GM23338 (cell line): ENCODE measurements at regions not wholly inside any gene's neighbourhood (a gene's known extent, or its start where the extent isn't known, plus 50 kb on each side); places are given as distances from the start of the nearest gene placed in this dataset.

Source experiments
- ATAC-seq: fragments of 200-7000 bp; cut with Tn5 transposase; 3 replicates; pipeline ENCODE4 v1.9.1; 2020
- DNase-seq: peaks from one replicate; pipeline ENCODE4 v3.0.0-alpha.2; 2015; ENCODE audit warnings: low spot score
- H2AFZ ChIP-seq: fragments of 200-600 bp; sonication (generic); 2 replicates; pipeline ENCODE4 v1.8.0; 2016; ENCODE audit warnings: antibody characterized with exemption, mild to moderate bottlenecking, moderate library complexity
- H3F3A ChIP-seq: fragments of 200-600 bp; sonication (generic); replicated peaks from 2 replicates; pipeline ENCODE4 v1.8.0; 2017; ENCODE audit warnings: antibody characterized with exemption, mixed run types, low read depth
- H3K27ac ChIP-seq: fragments of 200-600 bp; sonication (generic); 2 replicates; pipeline ENCODE4 v1.6.1; 2016; ENCODE audit warnings: low read depth
- H3K27me3 ChIP-seq: fragments of 200-600 bp; sonication (generic); 2 replicates; pipeline ENCODE4 v1.8.0; 2016; ENCODE audit warnings: mild to moderate bottlenecking, mixed run types, moderate library complexity; ENCODE audit not compliant: insufficient read depth
- H3K36me3 ChIP-seq: fragments of 200-600 bp; sonication (generic); 2 replicates; pipeline ENCODE4 v1.8.0; 2016; ENCODE audit warnings: mild to moderate bottlenecking; ENCODE audit not compliant: insufficient read depth
- H3K4me1 ChIP-seq: fragments of 200-600 bp; sonication (generic); 2 replicates; pipeline ENCODE4 v1.8.0; 2016; ENCODE audit warnings: mild to moderate bottlenecking, moderate library complexity; ENCODE audit not compliant: insufficient read depth
- H3K4me2 ChIP-seq: fragments of 200-600 bp; sonication (generic); 2 replicates; pipeline ENCODE4 v1.7.1; 2017; ENCODE audit warnings: mixed run types
- H3K4me3 ChIP-seq: fragments of 200-600 bp; sonication (generic); 2 replicates; pipeline ENCODE4 v1.6.1; 2016; ENCODE audit warnings: mixed run types
- H3K79me2 ChIP-seq: fragments of 200-600 bp; sonication (generic); replicated peaks from 2 replicates; pipeline ENCODE4 v1.8.0; 2017; ENCODE audit warnings: mild to moderate bottlenecking; ENCODE audit not compliant: insufficient read depth
- H3K9me2 ChIP-seq: fragments of 200-600 bp; sonication (generic); 2 replicates; pipeline ENCODE4 v1.8.0; 2017; ENCODE audit not compliant: insufficient read depth
- H4K20me1 ChIP-seq: fragments of 200-600 bp; sonication (generic); replicated peaks from 2 replicates; pipeline ENCODE4 v1.8.0; 2017; ENCODE audit warnings: mild to moderate bottlenecking; ENCODE audit not compliant: insufficient read depth
- H3K27ac Mint-ChIP-seq: 2 replicates; pipeline ENCODE4 v1.8.0; 2020; ENCODE audit warnings: inconsistent platforms, mild to moderate bottlenecking, moderate library complexity, mixed read lengths
- H3K27me3 Mint-ChIP-seq: 3 replicates; pipeline ENCODE4 v1.8.0; 2022; ENCODE audit warnings: low read depth, mild to moderate bottlenecking, moderate library complexity, mixed read lengths, inconsistent platforms; ENCODE audit not compliant: insufficient read depth, poor library complexity
- H3K36me3 Mint-ChIP-seq: 3 replicates; pipeline ENCODE4 v1.8.0; 2021; ENCODE audit warnings: low read depth, mild to moderate bottlenecking, inconsistent platforms, moderate library complexity, mixed read lengths
- H3K4me1 Mint-ChIP-seq: 3 replicates; pipeline ENCODE4 v1.8.0; 2020; ENCODE audit warnings: mild to moderate bottlenecking, inconsistent platforms, mixed read lengths
- H3K4me3 Mint-ChIP-seq: 3 replicates; pipeline ENCODE4 v1.8.0; 2021; ENCODE audit warnings: moderate library complexity, mild to moderate bottlenecking, inconsistent platforms, mixed read lengths
- H3K9me3 Mint-ChIP-seq: 3 replicates; pipeline ENCODE4 v1.8.0; 2020; ENCODE audit warnings: moderate library complexity, mild to moderate bottlenecking, inconsistent platforms, mixed read lengths
- CREB1 ChIP-seq: fragments of 250-450 bp; sonication (Bioruptor Pico); IDR thresholded peaks from 2 replicates; pipeline ENCODE4 v1.5.0; 2020; ENCODE audit warnings: low read depth, mild to moderate bottlenecking, moderate library complexity
- EZH2 ChIP-seq: fragments of 200-600 bp; sonication (generic); IDR thresholded peaks from one replicate; pipeline ENCODE4 v1.8.0; 2017; ENCODE audit warnings: antibody characterized with exemption, mild to moderate bottlenecking, low read depth; ENCODE audit not compliant: unreplicated experiment
- EZH2phosphoT487 ChIP-seq: fragments of 200-600 bp; sonication (generic); IDR thresholded peaks from one replicate; pipeline ENCODE4 v1.8.1; 2018; ENCODE audit warnings: antibody characterized with exemption; ENCODE audit not compliant: unreplicated experiment
- JUNB ChIP-seq: IDR thresholded peaks from one replicate; pipeline ENCODE4 v1.6.1; 2016; ENCODE audit warnings: antibody characterized with exemption; ENCODE audit not compliant: unreplicated experiment
- POLR2AphosphoS5 ChIP-seq: IDR thresholded peaks from 2 replicates; pipeline ENCODE4 v1.6.1; 2016; ENCODE audit warnings: antibody characterized with exemption, low read depth
- STAT1 ChIP-seq: IDR thresholded peaks from one replicate; pipeline ENCODE4 v1.6.1; 2016; ENCODE audit warnings: antibody characterized with exemption; ENCODE audit not compliant: unreplicated experiment
- ZNF114 ChIP-seq: fragments of 250-450 bp; sonication (Bioruptor Pico); IDR thresholded peaks from 2 replicates; pipeline ENCODE4 v1.5.0; 2020; ENCODE audit warnings: mild to moderate bottlenecking, moderate library complexity
- TF ChIP-seq, protein P1 (sequence below): fragments of 250-450 bp; sonication (Bioruptor Pico); IDR thresholded peaks from 2 replicates; pipeline ENCODE4 v1.5.0; 2020; ENCODE audit warnings: mild to moderate bottlenecking, moderate library complexity
- TF ChIP-seq, protein P2 (sequence below): IDR thresholded peaks from 2 replicates; pipeline ENCODE4 v1.6.1; 2016; ENCODE audit warnings: antibody characterized with exemption

DNA sequence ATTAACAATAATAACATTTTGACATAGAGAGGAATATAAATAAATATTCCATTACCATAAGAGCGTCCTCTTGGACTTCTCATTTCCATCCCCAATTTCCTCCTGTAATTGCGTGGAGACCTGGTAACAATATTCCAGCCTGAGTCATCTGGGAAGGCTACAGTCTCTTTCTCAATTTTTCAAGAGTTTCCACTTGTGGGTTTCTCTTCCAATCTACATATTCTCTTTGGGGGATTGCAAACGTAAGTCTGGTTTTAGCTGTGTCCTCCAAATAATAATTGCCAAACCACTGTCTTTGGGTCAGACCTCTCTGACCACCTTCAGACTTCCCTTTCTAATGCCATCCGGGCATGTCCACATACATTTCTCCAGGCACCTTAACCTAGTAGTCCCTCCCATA lies 124.5 kb upstream of the USP24 start:
- H3K4me1 ChIP-seq = no peaks in the 10 kb centered on the region
- no peaks in the 10 kb centered on the region for H3K9me2 ChIP-seq
- no peak overlapping the region for H3K27ac ChIP-seq
- H4K20me1 ChIP-seq = no peaks in the 10 kb centered on the region
- Mint-ChIP-seq H3K27me3 (peaks cover 7% of the 10 kb centered on the region), H3K4me3 (no peak overlapping the region), H3K36me3 (no peaks in the 10 kb centered on the region), H3K4me1 (no peaks in the 10 kb centered on the region), H3K27ac (no peak overlapping the region), H3K9me3 (peaks cover 6% of the 10 kb centered on the region; the same call in 1 of the 3 replicates)
- ATAC-seq (no peak), DNase-seq (no peak)
- H3K36me3 ChIP-seq = no peaks in the 10 kb centered on the region
- TF ChIP-seq JUNB = no peak
- no peak for TF ChIP-seq ZNF114 (CRISPR knock-in tag)
- no peak for TF ChIP-seq EZH2phosphoT487
- no peak for TF ChIP-seq CREB1
- TF ChIP-seq, protein P1, sequence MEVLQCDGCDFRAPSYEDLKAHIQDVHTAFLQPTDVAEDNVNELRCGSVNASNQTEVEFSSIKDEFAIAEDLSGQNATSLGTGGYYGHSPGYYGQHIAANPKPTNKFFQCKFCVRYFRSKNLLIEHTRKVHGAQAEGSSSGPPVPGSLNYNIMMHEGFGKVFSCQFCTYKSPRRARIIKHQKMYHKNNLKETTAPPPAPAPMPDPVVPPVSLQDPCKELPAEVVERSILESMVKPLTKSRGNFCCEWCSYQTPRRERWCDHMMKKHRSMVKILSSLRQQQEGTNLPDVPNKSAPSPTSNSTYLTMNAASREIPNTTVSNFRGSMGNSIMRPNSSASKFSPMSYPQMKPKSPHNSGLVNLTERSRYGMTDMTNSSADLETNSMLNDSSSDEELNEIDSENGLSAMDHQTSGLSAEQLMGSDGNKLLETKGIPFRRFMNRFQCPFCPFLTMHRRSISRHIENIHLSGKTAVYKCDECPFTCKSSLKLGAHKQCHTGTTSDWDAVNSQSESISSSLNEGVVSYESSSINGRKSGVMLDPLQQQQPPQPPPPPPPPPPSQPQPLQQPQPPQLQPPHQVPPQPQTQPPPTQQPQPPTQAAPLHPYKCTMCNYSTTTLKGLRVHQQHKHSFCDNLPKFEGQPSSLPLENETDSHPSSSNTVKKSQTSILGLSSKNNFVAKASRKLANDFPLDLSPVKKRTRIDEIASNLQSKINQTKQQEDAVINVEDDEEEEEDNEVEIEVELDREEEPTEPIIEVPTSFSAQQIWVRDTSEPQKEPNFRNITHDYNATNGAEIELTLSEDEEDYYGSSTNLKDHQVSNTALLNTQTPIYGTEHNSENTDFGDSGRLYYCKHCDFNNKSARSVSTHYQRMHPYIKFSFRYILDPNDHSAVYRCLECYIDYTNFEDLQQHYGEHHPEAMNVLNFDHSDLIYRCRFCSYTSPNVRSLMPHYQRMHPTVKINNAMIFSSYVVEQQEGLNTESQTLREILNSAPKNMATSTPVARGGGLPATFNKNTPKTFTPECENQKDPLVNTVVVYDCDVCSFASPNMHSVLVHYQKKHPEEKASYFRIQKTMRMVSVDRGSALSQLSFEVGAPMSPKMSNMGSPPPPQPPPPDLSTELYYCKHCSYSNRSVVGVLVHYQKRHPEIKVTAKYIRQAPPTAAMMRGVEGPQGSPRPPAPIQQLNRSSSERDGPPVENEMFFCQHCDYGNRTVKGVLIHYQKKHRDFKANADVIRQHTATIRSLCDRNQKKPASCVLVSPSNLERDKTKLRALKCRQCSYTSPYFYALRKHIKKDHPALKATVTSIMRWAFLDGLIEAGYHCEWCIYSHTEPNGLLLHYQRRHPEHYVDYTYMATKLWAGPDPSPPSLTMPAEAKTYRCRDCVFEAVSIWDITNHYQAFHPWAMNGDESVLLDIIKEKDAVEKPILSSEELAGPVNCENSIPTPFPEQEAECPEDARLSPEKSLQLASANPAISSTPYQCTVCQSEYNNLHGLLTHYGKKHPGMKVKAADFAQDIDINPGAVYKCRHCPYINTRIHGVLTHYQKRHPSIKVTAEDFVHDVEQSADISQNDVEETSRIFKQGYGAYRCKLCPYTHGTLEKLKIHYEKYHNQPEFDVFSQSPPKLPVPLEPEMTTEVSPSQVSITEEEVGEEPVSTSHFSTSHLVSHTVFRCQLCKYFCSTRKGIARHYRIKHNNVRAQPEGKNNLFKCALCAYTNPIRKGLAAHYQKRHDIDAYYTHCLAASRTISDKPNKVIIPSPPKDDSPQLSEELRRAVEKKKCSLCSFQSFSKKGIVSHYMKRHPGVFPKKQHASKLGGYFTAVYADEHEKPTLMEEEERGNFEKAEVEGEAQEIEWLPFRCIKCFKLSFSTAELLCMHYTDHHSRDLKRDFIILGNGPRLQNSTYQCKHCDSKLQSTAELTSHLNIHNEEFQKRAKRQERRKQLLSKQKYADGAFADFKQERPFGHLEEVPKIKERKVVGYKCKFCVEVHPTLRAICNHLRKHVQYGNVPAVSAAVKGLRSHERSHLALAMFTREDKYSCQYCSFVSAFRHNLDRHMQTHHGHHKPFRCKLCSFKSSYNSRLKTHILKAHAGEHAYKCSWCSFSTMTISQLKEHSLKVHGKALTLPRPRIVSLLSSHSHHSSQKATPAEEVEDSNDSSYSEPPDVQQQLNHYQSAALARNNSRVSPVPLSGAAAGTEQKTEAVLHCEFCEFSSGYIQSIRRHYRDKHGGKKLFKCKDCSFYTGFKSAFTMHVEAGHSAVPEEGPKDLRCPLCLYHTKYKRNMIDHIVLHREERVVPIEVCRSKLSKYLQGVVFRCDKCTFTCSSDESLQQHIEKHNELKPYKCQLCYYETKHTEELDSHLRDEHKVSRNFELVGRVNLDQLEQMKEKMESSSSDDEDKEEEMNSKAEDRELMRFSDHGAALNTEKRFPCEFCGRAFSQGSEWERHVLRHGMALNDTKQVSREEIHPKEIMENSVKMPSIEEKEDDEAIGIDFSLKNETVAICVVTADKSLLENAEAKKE (CRISPR knock-in tag) = no peak
- TF ChIP-seq EZH2 = no peak
- TF ChIP-seq, protein P2, sequence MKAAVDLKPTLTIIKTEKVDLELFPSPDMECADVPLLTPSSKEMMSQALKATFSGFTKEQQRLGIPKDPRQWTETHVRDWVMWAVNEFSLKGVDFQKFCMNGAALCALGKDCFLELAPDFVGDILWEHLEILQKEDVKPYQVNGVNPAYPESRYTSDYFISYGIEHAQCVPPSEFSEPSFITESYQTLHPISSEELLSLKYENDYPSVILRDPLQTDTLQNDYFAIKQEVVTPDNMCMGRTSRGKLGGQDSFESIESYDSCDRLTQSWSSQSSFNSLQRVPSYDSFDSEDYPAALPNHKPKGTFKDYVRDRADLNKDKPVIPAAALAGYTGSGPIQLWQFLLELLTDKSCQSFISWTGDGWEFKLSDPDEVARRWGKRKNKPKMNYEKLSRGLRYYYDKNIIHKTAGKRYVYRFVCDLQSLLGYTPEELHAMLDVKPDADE = no peak
- no peak for TF ChIP-seq POLR2AphosphoS5
- TF ChIP-seq STAT1 = no peak
- no peak overlapping the region for H3K4me2 ChIP-seq
- H3K79me2 ChIP-seq = no peaks in the 10 kb centered on the region
- no peak overlapping the region for H2AFZ ChIP-seq
- H3K27me3 ChIP-seq = no peaks in the 10 kb centered on the region
- no peak overlapping the region for H3K4me3 ChIP-seq
- H3F3A ChIP-seq = no peaks in the 10 kb centered on the region
